Posterior vena cava (tissue), 2 donors: ENCODE measurements at regions not wholly inside any gene's neighbourhood (a gene's known extent, or its start where the extent isn't known, plus 50 kb on each side); places are given as distances from the start of the nearest gene placed in this dataset.
"Not testable (repeated sequence)": the region's sequence is repeated elsewhere in the genome, so short reads cannot be mapped to it uniquely, and the experiment has no call there.

ENCODE experiments used
- DNase-seq: peaks from one replicate; pipeline ENCODE4 v3.0.0-alpha.2; 2020; ENCODE audit warnings: low spot score
- intact Hi-C, 2 donors: fragments of 100-400 bp; cut with DNase I; formaldehyde crosslinking; loops; one replicate each; pipeline versions ENCODE4 v1.14.1 to v1.14.2; 2022 to 2023
- donor health status: DM: yes; HTN: yes; CAD: no.
- donor health status: DM: yes; HTN: yes; CAD: no.

GRCh38 chr16:85229869-85230462, 117.7 kb upstream of the CIBAR2 start:
- no peak for DNase-seq
- intact Hi-C loops: loop anchor here in 1 of 2 donors (10.0 kb wide), 2 partner anchors 55 to 95 kb away; no protein-coding TSS in a partner anchor

GRCh38 chr16:85230764-85231383, 118.6 kb upstream of the CIBAR2 start:
- intact Hi-C loops: loop anchor here in 1 of 2 donors (10.0 kb wide), 2 partner anchors 56 to 96 kb away; no protein-coding TSS in a partner anchor
- not testable (repeated sequence) for DNase-seq

- no peak for DNase-seq
- intact Hi-C loops: loop anchor here in 1 of 2 donors (10.0 kb wide), 2 partner anchors 57 to 97 kb away; no protein-coding TSS in a partner anchor
These were observed 119.7 kb upstream of the CIBAR2 start for GRCh38 chr16:85231959-85232358.

GRCh38 chr16:85232369-85233142, 120.3 kb upstream of the CIBAR2 start:
- intact Hi-C loops: loop anchor here in 1 of 2 donors (10.0 kb wide), 2 partner anchors 58 to 98 kb away; no protein-coding TSS in a partner anchor
- DNase-seq: no peak

- intact Hi-C loops: loop anchor here in 1 of 2 donors (10.0 kb wide), 2 partner anchors 59 to 99 kb away; no protein-coding TSS in a partner anchor
- DNase-seq: no peak
These were observed 121.2 kb upstream of the CIBAR2 start for GRCh38 chr16:85233516-85233915.

- intact Hi-C loops: loop anchor here in 1 of 2 donors (10.0 kb wide), 2 partner anchors 60 to 100 kb away; no protein-coding TSS in a partner anchor
- peak; percentile 88 for DNase-seq
These were observed 122.3 kb upstream of the CIBAR2 start for GRCh38 chr16:85234310-85235204.

- DNase-seq: no peak
- intact Hi-C loops: loop anchor here (1.0 to 10.0 kb wide), 3 partner anchors 23 to 101 kb away; no protein-coding TSS in a partner anchor
These were observed 123.9 kb upstream of the CIBAR2 start for GRCh38 chr16:85235991-85236817.

GRCh38 chr16:85236818-85237150, 124.5 kb upstream of the CIBAR2 start:
- intact Hi-C loops: loop anchor here (1.0 to 10.0 kb wide), 3 partner anchors 23 to 102 kb away; no protein-coding TSS in a partner anchor
- DNase-seq: no peak

GRCh38 chr16:85237817-85238216, 125.5 kb upstream of the CIBAR2 start:
- intact Hi-C loops: loop anchor here in 1 of 2 donors (10.0 kb wide), 2 partner anchors 63 to 103 kb away; no protein-coding TSS in a partner anchor
- DNase-seq: no peak

GRCh38 chr16:85238233-85238647, 126.0 kb upstream of the CIBAR2 start:
- intact Hi-C loops: loop anchor here in 1 of 2 donors (10.0 kb wide), 2 partner anchors 63 to 103 kb away; no protein-coding TSS in a partner anchor
- peak; percentile 93 for DNase-seq

- no peak for DNase-seq
- intact Hi-C loops: loop anchor here in 1 of 2 donors (10.0 kb wide), 2 partner anchors 64 to 104 kb away; no protein-coding TSS in a partner anchor
These were observed 127.0 kb upstream of the CIBAR2 start for GRCh38 chr16:85239239-85239638.

- no peak for DNase-seq
- intact Hi-C loops: loop anchor here in 1 of 2 donors (10.0 kb wide), 2 partner anchors 65 to 105 kb away; no protein-coding TSS in a partner anchor
These were observed 127.6 kb upstream of the CIBAR2 start for GRCh38 chr16:85239871-85240270.

GRCh38 chr16:85240982-85241924, 129.0 kb upstream of the CIBAR2 start:
- intact Hi-C loops: no loop called here
- DNase-seq: no peak

GRCh38 chr16:85242140-85242539, 129.9 kb upstream of the CIBAR2 start:
- no peak for DNase-seq
- intact Hi-C loops: no loop called here

- DNase-seq: no peak
- intact Hi-C loops: no loop called here
These were observed 131.0 kb upstream of the CIBAR2 start for GRCh38 chr16:85243308-85243707.

- intact Hi-C loops, DNase-seq: not testable (repeated sequence)
These were observed 132.2 kb upstream of the CIBAR2 start for GRCh38 chr16:85244452-85244851.
